A204.1 (cell line): ENCODE measurements at regions not wholly inside any gene's neighbourhood (a gene's known extent, or its start where the extent isn't known, plus 50 kb on each side); places are given as distances from the start of the nearest gene placed in this dataset.

ENCODE experiments used
- FAIRE-seq: peaks from 2 replicates; lab custom pipeline; 2012; peaks lifted over from hg19 to GRCh38; lab: Jason Lieb, UNC

DNA sequence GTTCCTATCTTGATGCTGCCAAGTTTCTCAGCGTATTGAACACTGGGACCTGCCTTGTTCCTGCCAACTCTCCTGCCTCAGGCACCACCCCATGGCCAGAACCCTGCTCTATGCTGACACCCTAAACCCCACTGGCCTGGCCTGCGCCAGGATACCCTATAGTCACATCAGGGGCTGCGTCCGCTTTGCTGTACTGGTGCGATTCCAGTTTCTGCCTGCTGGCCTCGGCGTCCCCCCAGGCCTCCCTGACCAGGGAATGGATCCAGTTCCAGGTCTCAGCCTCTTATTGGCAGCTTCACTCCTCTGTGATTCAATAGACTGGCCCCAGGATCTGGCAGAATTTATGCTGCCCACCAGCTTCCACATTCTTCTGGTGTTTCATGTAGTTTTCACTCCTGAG, 55.0 kb downstream of the GPR6 start:
- FAIRE-seq: no peak

DNA sequence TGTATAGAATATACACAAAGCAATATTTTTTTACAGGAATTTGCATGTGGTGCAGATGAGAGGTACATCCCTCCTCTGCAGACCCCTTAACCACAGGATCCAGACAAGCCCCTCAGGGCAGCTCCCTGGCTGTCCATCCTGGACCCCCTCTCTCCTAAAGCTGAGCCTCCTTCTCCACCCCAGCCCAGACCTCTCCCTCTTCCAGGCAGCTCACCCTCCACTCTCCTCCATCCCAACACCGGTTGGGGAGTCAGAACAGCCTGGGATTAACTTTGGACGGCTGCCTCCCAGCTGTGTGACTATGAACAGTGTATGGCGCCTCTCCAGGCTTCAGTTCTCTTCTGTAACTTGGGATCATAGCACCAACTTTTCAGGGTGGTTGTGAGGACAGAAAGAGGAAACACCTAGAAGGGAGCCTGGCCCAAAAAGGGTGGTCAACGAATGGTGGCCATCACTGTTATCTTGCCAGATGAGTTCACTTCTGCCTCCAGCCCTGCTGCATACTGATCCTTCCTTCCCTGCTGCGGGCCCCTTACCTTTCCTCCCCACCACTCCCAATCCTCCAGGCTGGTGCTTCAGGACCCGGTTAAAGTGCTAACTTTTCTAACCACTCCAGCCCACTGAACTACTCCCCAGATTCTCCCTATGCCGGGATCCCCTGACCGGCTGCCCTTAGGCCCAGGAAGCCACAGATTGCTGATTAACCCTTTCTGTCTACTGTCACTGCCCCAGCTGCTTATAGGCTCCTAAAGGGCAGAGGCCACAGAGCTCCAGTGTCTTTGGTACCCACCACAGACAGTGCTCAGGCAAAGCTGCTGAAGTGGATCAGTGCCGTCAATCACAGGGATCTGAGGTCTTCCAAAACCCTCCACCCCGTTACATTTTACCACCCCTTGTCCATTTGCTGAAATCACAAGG, 55.9 kb downstream of the GPR6 start:
- no peak for FAIRE-seq

DNA sequence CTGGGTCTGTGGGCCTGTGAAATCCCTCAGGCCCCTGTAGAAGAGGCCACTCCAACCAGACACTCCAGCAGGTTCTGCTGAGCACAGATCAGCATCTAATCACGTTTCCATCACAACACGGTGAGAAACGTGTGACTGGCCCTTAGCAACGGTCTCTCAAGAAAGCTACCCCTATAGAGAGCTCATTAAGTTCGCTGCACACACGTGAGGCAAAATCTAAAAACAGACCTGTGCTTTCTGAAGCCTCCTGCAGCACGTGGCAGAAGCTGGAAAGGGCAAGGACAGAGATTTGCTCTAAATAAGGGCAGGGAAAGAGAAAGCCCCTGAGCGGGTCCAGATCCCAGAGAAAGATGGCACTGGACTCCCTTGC, 56.5 kb downstream of the GPR6 start:
- no peak for FAIRE-seq

DNA sequence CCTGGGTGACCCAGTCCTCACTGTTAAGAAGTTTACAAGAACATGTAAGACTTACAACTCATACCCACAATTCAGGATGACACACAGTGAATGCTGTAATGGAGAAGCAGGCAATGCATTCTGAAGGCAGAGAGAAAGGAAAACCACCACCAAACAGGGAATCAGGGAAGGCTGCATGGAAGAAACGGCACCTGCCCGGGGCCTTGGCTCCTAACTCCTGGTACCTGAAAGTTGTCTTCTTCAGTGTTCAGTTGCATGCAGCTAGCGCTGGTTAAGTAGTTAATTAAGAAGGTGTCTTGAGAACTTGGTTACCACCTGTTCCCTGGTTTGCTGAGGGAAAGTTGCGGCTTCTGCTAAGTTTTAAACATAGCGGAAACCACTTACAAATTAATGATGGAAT, 57.2 kb downstream of the GPR6 start:
- FAIRE-seq: no peak

DNA sequence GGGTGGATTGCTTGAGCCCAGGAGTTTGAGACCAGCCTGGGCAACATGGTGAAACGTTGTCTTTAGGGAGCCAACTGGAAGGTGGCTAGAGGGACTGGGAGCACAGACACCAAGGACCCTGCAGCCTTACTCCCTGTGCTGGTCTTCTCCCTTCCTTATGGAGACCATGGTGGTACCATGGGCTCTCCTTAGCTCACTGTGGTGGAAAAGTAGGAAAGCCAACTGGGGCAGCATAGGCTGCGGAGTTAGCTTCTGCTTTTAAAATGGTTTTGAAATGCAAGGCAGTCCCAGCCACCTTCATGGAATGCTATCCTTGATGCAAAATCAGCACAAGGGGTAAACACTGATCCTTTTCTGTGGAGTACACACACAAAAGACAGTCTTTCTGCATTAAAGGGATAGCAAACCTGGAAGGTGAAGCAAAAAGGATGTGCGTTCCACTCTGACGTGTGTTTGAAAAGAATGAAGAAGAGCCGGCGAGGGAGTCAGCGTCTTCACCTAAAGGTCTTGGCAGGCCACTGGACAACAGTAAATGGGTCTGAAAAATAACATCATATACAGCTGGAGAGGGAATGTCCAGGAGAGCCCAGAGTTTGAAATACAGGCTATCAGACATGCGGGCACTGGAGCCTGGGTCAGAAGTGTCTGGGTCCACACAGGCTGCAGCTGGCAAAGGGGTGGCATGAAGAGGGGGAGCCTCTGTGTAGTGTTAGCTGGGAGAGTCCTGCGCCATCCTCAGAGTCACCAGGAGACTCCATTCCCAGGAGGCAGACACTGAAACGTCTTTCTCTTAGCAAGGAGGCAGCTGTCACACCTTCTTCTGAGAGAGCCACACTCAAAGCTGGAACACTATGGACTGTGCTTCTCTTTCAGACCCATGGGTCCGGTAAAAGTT, 58.5 kb downstream of the GPR6 start:
- no peak for FAIRE-seq

DNA sequence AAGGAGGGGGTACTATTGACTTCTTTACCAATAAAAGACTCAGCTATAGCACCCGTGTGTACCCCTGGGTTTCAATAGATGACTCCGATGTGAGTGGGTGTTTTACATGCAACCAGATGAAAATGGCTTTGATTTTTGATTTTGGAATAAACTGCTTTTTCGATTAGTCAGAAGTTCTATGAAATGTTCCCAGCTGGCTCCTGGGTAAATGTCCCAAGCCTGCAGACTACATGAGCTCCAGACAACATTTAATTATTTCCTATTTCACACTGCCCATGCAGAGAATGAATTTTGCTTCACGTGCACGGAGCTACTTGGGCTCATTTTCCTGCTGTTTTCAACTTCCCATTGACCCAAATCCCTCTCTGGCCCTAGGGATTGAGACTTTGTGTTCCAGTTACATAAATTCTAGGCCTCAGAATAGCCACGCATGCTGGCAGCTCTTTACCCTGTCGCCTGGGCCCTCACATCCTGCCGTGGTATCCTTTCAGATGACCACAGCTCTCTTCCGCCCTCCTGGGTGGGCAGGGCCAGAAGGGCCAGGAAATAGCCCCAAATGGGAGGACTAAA, 59.7 kb downstream of the GPR6 start:
- FAIRE-seq: no peak

DNA sequence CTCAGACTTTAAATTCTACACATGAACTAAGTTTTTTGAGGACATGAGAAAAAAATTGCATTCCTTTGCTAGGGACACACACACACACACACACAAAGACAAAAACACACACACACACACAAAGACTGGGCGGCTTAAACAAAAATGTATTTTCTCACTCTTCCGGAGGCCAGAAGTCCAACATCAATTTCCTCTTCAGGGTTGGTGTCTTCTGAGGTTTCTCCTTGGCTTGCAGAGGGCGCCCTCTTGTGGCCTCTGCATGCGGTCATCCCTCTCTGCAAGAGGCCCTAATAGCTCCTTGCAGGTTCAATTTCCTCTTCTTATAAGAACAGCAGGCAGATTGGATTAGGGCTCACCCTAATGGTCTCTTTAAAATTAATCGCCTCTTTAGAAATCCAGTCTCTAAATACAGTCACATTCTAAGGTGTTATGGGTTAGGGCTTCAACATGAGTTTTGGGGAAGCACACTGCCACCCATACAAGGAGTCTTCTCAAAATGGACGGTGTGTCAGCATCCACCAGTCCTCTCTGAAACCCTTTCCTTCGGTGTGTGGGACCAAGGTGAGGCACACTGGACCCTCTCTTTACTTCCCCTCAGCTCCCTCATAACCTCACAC, 61.4 kb downstream of the GPR6 start:
- peak; percentile 46 for FAIRE-seq

DNA sequence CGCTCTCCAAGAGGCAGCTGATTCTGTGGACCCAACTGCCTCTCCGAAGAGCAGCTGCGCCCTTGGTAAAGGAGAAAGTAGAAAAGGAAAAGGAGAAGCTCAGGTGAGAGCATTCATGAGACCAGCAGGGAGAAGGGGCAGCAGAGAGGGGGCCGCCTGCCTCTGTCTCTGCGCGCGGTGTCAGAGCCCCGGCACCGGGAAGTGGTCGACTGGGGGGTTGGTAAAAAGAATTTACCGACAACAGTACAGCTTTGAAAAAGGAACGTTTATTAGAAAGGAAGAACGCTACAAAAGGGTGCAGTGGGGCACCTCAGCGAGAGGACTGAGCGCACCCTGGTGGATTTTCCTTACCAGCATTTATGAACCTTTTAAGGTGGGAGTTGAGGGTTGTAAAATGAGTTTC, 61.9 kb downstream of the GPR6 start:
- no peak for FAIRE-seq

DNA sequence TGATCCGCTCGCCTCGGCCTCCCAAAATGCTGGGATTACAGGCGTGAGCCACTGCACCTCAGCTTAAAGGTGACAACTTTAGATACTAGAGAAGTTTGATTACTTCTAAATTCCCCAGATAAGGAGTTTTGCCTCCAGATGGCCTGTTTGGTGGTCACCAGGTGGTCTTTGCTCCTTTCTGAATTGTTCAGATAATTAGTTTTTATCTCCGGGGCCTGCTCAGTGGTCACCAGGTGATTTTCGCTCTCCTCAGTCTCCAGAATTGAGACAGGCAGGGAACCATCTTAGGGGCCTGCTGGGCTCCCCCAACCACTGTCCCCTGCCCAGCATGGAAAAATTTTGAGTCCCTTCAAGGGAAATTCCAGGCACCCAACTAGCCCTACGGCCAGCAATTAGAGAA, 62.6 kb downstream of the GPR6 start:
- no peak for FAIRE-seq

DNA sequence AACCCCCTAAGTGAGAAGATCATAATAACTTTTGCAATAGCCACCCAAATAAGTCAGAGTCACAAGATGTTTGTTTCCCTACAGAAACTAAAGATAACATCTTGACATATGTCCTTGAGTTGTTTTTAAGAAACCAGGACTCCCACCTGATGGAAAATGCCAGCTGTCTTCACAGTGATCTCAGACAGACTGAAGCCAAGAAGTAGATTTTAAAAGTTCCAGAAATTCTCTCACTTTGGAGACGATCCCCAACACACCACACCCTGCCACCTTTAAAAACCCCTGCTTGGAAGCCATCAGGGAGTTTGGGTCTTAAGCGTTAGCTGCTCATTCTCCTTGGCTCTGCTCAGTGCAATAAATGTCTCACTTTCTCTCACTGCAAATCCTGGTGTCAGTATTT, 63.0 kb downstream of the GPR6 start:
- FAIRE-seq: no peak

DNA sequence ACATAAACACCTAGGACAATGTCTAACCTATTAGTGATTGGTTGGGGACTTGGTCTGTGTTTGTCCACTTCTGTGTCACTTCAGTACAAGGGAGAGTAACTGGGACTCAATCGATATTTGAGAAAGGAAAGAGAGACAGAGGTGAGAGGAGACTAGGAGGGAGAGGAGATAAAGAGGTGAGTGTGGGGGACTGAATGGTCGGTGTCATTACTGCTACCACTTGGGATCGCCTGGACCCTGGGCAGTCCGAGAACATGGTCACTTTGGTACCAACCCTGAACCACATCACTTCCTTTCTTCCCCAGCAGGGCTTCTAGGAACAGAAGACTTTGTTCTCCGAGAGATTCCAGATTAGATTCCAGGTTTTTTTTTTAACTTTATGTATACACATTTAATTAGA, 63.7 kb downstream of the GPR6 start:
- no peak for FAIRE-seq

DNA sequence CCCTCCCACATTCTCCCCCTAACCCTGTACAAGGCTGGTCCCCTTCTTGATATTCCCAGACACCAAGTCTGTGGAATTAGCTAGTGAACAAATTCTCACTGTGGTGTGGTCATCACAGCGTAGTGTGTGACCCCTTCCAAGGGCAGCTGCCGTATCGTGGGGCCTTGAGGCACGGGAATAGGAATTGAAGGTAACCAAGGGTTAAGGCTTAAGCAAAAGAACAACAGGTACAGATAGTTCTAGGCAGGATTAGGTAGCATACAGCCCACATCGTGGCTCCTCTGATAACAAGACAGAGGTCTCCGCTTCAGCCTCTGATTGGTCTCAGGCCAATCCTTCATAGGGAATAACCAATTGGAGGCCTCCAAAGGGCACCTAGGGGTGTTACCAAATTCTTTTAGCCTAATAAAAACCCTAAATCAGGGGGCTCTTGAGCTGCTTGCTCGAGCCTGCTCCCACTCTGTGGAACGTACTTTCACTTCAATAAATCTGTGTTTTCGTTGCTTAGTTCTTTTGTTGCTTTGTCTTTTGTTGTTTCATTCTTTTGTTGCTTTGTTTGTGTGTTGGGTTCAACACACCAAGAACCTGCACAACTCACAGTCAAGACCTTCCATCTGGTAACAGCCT, 64.7 kb downstream of the GPR6 start:
- FAIRE-seq: no peak

DNA sequence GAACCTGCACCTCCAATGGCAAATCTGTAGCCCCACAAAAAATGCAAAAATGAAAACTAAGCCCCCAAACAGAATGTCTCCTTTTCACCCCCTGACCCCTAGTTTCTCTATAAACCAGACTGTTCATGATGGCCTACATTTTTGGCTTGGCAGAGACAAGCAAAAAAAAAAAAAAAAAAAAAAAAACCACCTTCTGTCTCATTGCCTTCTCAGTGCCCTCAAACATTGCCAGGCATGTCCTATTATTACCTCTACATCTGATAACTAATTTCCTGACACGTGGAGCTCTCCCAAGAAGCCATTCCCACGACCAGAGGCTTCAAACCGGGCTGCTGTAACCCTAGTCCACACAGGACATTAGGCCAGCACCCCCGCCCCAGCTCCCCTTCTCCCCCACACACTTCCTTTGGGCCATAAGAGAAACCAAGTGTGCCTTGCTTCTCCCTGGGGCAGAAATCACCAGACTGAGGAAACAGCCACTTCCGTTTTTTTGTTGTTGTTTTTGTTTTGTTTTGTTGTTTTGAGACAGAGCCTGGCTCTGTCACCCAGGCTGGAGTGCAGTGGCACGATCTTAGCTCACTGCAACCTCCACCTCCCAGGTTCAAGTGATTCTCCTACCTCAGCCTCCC, 65.4 kb downstream of the GPR6 start:
- FAIRE-seq: no peak

DNA sequence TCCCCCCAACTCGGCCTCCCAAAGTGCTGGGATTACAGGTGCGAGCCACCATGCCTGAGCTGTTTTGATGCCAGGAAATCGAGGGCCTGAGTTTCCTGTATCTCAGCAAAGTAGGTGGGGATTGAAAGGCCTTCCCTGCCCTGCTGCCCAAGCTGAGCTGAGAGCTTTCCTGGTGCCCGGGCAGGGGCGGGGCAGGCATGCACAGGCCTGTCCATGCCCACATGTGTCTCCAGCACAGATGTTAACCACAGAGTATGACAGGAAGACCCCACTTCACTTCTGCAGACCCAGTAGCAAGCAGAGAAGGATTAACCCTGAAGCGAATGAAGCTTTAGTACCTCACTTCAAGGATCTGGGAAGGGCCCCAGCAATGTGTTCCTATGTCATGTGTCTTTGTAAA, 66.0 kb downstream of the GPR6 start:
- no peak for FAIRE-seq

DNA sequence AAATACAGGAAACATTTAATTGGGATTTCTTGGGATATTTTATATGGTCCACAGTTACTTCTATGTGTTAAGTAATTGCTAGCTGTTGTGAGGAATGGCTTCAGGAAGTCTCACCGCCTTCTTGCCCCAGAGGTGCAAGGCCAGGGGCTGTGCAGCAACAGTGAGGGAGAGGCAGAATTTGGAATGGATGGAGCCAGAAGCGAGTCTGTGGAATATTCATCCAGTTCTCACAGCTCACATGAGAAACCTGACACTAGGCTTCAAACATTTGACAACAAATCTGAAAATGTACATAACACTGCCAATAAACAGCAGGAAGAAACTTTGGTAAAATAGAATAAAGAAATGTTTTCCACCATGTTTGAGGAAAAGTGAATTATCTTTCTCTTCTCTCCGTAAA, 66.5 kb downstream of the GPR6 start:
- FAIRE-seq: no peak

DNA sequence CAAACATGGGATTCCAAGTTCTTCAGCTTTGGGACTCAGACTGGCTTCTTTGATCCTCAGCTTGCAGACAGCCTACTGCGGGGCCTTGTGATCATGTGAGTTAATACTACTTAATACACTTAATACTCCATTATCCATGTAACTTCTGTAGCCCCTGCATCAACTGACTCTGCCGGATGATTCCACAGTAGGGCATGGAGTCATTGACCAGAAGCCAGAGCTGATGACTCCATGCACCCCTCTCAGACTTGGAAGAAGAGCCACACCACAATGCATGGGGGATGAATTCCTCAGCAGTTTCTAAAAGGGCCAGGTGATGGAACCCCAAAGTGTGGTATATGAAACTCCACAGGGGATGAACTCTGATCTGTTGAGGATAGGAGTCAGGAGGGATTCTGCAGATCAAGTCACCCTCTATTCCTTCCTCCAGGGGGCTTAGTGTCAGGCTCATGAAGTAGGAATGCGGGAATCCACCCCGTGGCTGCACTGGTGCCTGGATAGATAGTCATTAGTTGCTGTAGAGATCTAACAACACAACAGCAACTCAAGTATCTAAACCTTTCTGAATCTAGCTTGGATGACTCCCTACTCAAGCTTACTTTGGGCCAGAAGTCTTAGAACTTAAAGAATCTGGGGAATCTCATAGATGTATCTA, 70.2 kb downstream of the GPR6 start:
- no peak for FAIRE-seq

DNA sequence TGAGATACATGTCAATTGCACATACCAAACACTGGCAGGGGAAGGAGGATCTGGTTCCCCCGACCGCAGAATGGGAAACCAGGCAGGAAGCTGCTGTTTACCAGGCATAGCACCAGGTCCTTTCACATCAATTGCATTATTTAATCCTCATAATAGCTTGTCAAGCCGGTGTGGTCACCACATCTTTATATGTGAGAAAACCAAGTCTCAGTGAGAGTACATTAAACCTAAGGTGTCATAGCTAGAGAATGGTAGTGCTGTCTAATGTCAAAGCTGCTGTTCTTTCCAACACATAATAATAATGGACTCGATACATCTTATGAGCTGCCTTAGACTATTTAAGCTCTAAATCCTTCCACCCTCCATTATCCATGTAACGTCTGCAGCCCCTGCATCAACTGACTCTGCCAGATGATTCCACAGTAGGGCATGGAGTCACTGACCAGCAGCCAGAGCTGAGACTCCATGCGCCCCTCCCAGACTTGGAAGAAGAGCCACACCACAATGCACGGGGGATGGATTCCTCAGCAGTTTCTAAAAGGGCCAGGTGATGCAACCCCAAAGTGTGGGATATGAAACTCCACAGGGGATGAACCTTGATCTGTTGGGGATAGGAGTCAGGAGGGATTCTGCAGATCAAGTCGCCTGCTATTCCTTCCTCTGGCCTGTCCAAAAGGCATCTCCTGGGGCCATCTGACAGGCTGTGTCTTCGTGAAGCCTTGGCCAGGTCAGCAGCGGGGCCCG, 71.8 kb downstream of the GPR6 start:
- FAIRE-seq: no peak
